Hepatocyte (in vitro differentiated cells): ENCODE measurements at regions not wholly inside any gene's neighbourhood (a gene's known extent, or its start where the extent isn't known, plus 50 kb on each side); places are given as distances from the start of the nearest gene placed in this dataset.

Experiments used
- DNase-seq: peaks from one replicate; pipeline ENCODE4 v3.0.0-alpha.2; 2016; ENCODE audit warnings: low spot score
- H2AFZ ChIP-seq: fragments of 200-600 bp; sonication (generic); 2 replicates; pipeline ENCODE4 v1.6.0; 2016; ENCODE audit warnings: antibody characterized with exemption, mild to moderate bottlenecking
- H3K27ac ChIP-seq: fragments of 200-600 bp; sonication (generic); 2 replicates; pipeline ENCODE4 v1.5.1; 2016; ENCODE audit warnings: mild to moderate bottlenecking
- H3K27me3 ChIP-seq: fragments of 200-600 bp; sonication (generic); 2 replicates; pipeline ENCODE4 v1.6.1; 2016
- H3K36me3 ChIP-seq: fragments of 200-600 bp; sonication (generic); replicated peaks from 2 replicates; pipeline ENCODE4 v1.5.1; 2016; ENCODE audit warnings: low read depth; ENCODE audit not compliant: insufficient read depth
- H3K4me1 ChIP-seq: fragments of 200-600 bp; sonication (generic); 2 replicates; pipeline ENCODE4 v1.5.1; 2016; ENCODE audit warnings: mild to moderate bottlenecking, moderate library complexity; ENCODE audit not compliant: insufficient read depth
- H3K4me2 ChIP-seq: fragments of 200-600 bp; sonication (generic); 2 replicates; pipeline ENCODE4 v1.6.0; 2016
- H3K4me3 ChIP-seq: fragments of 200-600 bp; sonication (generic); 2 replicates; pipeline ENCODE4 v1.5.1; 2016; ENCODE audit warnings: mild to moderate bottlenecking
- H3K79me2 ChIP-seq: fragments of 200-600 bp; sonication (generic); 2 replicates; pipeline ENCODE4 v1.6.0; 2017; ENCODE audit warnings: mild to moderate bottlenecking
- H3K9me2 ChIP-seq: fragments of 200-600 bp; sonication (generic); replicated peaks from 2 replicates; pipeline ENCODE4 v1.6.0; 2017; ENCODE audit warnings: mild to moderate bottlenecking; ENCODE audit not compliant: insufficient read depth
- H3K9me3 ChIP-seq: fragments of 200-600 bp; sonication (generic); 2 replicates; pipeline ENCODE4 v1.5.1; 2016; ENCODE audit warnings: low read depth, mild to moderate bottlenecking
- H4K20me1 ChIP-seq: fragments of 200-600 bp; sonication (generic); 2 replicates; pipeline ENCODE4 v1.6.0; 2016; ENCODE audit warnings: mild to moderate bottlenecking; ENCODE audit not compliant: insufficient read depth, poor library complexity, severe bottlenecking
- CTCF ChIP-seq: fragments of 200-600 bp; sonication (generic); IDR thresholded peaks from 2 replicates; pipeline ENCODE4 v1.5.1; 2016; ENCODE audit warnings: antibody characterized with exemption, mild to moderate bottlenecking; ENCODE audit not compliant: poor library complexity
- EZH2 ChIP-seq: fragments of 200-600 bp; sonication (generic); IDR thresholded peaks from 2 replicates; pipeline ENCODE4 v1.6.1; 2016; ENCODE audit warnings: antibody characterized with exemption, mild to moderate bottlenecking, borderline replicate concordance
- EZH2phosphoT487 ChIP-seq: fragments of 200-600 bp; sonication (generic); IDR thresholded peaks from one replicate; pipeline ENCODE4 v1.6.1; 2018; ENCODE audit warnings: antibody characterized with exemption, mild to moderate bottlenecking, low read depth, moderate library complexity; ENCODE audit not compliant: unreplicated experiment, severe bottlenecking
- WGBS: methylation state at CpG from one replicate; pipeline ENCODE4 v1.1.6; 2016; ENCODE audit warnings: low lambda C conversion rate; ENCODE audit errors: missing lambda C conversion rate; 5-methylcytosine and 5-hydroxymethylcytosine counted together

GRCh38 chr4:126113058-126113457 lies 798.3 kb downstream of the FAT4 start:
- H3K4me2 ChIP-seq = no peak overlapping the region
- peaks cover 8% of the 10 kb centered on the region for H3K9me3 ChIP-seq
- H3K9me2 ChIP-seq = no peaks in the 10 kb centered on the region
- no peaks in the 10 kb centered on the region for H3K36me3 ChIP-seq
- H3K27me3 ChIP-seq = no peaks in the 10 kb centered on the region
- no peak overlapping the region for H2AFZ ChIP-seq
- no peak overlapping the region for H3K27ac ChIP-seq
- H3K79me2 ChIP-seq = no peaks in the 10 kb centered on the region
- no peaks in the 10 kb centered on the region for H3K4me1 ChIP-seq
- H3K4me3 ChIP-seq = no peak overlapping the region
- no peaks in the 10 kb centered on the region for H4K20me1 ChIP-seq
- DNase-seq = no peak
- 91% methylated on average over 1 of the region's 1 CpG for WGBS
- TF ChIP-seq EZH2 = no peak
- TF ChIP-seq EZH2phosphoT487 = no peak
- TF ChIP-seq CTCF = no peak

GRCh38 chr4:126123611-126124325 lies 809.0 kb downstream of the FAT4 start:
- Histone ChIP-seq H3K27me3 (no peaks in the 10 kb centered on the region), H3K79me2 (no peaks in the 10 kb centered on the region), H3K4me2 (no peak overlapping the region), H3K9me3 (no peaks in the 10 kb centered on the region), H2AFZ (no peak overlapping the region), H3K36me3 (no peaks in the 10 kb centered on the region), H3K4me1 (no peaks in the 10 kb centered on the region), H3K27ac (no peak overlapping the region), H3K9me2 (no peaks in the 10 kb centered on the region), H4K20me1 (no peaks in the 10 kb centered on the region), H3K4me3 (no peak overlapping the region)
- WGBS = 45% methylated on average over 1 of the region's 1 CpG
- DNase-seq = no peak
- TF ChIP-seq EZH2 = no peak

GRCh38 chr4:126124818-126125217 lies 810.1 kb downstream of the FAT4 start:
- Histone ChIP-seq H2AFZ (no peak overlapping the region), H3K27ac (no peak overlapping the region)
- 59% methylated on average over 1 of the region's 1 CpG for WGBS

GRCh38 chr4:126130215-126130614 lies 815.5 kb downstream of the FAT4 start:
- Histone ChIP-seq H3K27me3 (no peaks in the 10 kb centered on the region), H3K4me1 (no peaks in the 10 kb centered on the region), H2AFZ (no peak overlapping the region), H4K20me1 (no peaks in the 10 kb centered on the region), H3K79me2 (no peaks in the 10 kb centered on the region), H3K4me2 (no peak overlapping the region), H3K4me3 (no peak overlapping the region), H3K9me3 (no peaks in the 10 kb centered on the region), H3K9me2 (no peaks in the 10 kb centered on the region), H3K36me3 (no peaks in the 10 kb centered on the region), H3K27ac (no peak overlapping the region)
- DNase-seq = no peak
- TF ChIP-seq EZH2phosphoT487 = no peak

More at GRCh38 chr4:126124818-126125217, 810.1 kb downstream of the FAT4 start:
- Histone ChIP-seq H3K36me3 (no peaks in the 10 kb centered on the region), H3K9me3 (no peaks in the 10 kb centered on the region), H3K79me2 (no peaks in the 10 kb centered on the region), H3K4me2 (no peak overlapping the region), H3K27me3 (no peaks in the 10 kb centered on the region), H4K20me1 (no peaks in the 10 kb centered on the region), H3K4me1 (no peaks in the 10 kb centered on the region), H3K9me2 (no peaks in the 10 kb centered on the region), H3K4me3 (no peak overlapping the region)
- no peak for DNase-seq
- TF ChIP-seq EZH2 (no peak), CTCF (no peak), EZH2phosphoT487 (no peak)
